GM18870 (cell line): ENCODE measurements at regions not wholly inside any gene's neighbourhood (a gene's known extent, or its start where the extent isn't known, plus 50 kb on each side); places are given as distances from the start of the nearest gene placed in this dataset.
A peak's percentile ranks its signal among the peaks of the same experiment; 100 is the strongest.
"Not testable (repeated sequence)": the region's sequence is repeated elsewhere in the genome, so short reads cannot be mapped to it uniquely, and the experiment has no call there.

Experiments used
- ATAC-seq: cut with Tn5 transposase; IDR thresholded peaks from one replicate; pipeline ENCODE4 v1.9.1; 2021; ENCODE audit warnings: moderate library complexity; ENCODE audit not compliant: unreplicated experiment

- ATAC-seq, result no peak
These were observed 931.9 kb upstream of the SLC39A10 start for GRCh38 chr2:194725169-194725568.

- ATAC-seq, result no peak
These were observed 933.6 kb upstream of the SLC39A10 start for GRCh38 chr2:194723446-194723845.

GRCh38 chr2:194721227-194721626 is 935.8 kb upstream of the SLC39A10 start:
- no peak for ATAC-seq

GRCh38 chr2:194720462-194720861 is 936.6 kb upstream of the SLC39A10 start:
- no peak for ATAC-seq

- no peak for ATAC-seq
These were observed 938.1 kb upstream of the SLC39A10 start for GRCh38 chr2:194718881-194719280.

- no peak for ATAC-seq
These were observed 942.5 kb upstream of the SLC39A10 start for GRCh38 chr2:194714541-194714940.

- ATAC-seq, result no peak
These were observed 947.2 kb upstream of the SLC39A10 start for GRCh38 chr2:194709840-194710239.

GRCh38 chr2:194706179-194706578 is 950.8 kb upstream of the SLC39A10 start:
- no peak for ATAC-seq

GRCh38 chr2:194705398-194705797 is 951.6 kb upstream of the SLC39A10 start:
- peak; percentile 65 for ATAC-seq

- no peak for ATAC-seq
These were observed 956.3 kb upstream of the SLC39A10 start for GRCh38 chr2:194700726-194701125.

- no peak for ATAC-seq
These were observed 956.9 kb upstream of the SLC39A10 start for GRCh38 chr2:194700116-194700515.

- no peak for ATAC-seq
These were observed 959.0 kb upstream of the SLC39A10 start for GRCh38 chr2:194698012-194698411.

- no peak for ATAC-seq
These were observed 959.6 kb upstream of the SLC39A10 start for GRCh38 chr2:194697439-194697838.

GRCh38 chr2:194696690-194697089 is 960.3 kb upstream of the SLC39A10 start:
- ATAC-seq, result no peak

- ATAC-seq, result no peak
These were observed 970.5 kb upstream of the SLC39A10 start for GRCh38 chr2:194686569-194686968.

- ATAC-seq, result no peak
These were observed 983.0 kb upstream of the SLC39A10 start for GRCh38 chr2:194674043-194674442.

GRCh38 chr2:194672994-194673393 is 984.0 kb upstream of the SLC39A10 start:
- no peak for ATAC-seq

GRCh38 chr2:194661431-194661830 is 995.6 kb upstream of the SLC39A10 start:
- no peak for ATAC-seq

- not testable (repeated sequence) for ATAC-seq
These were observed 1018.0 kb upstream of the SLC39A10 start for GRCh38 chr2:194639057-194639456.

GRCh38 chr2:194621945-194622344 is 1035.1 kb upstream of the SLC39A10 start:
- no peak for ATAC-seq

GRCh38 chr2:194619366-194619765 is 1037.7 kb upstream of the SLC39A10 start:
- ATAC-seq, result no peak

GRCh38 chr2:194618432-194618831 is 1038.6 kb upstream of the SLC39A10 start:
- no peak for ATAC-seq

- ATAC-seq, result peak; percentile 88
These were observed 1040.7 kb upstream of the SLC39A10 start for GRCh38 chr2:194616334-194616733.

GRCh38 chr2:194610297-194610696 is 1046.7 kb upstream of the SLC39A10 start:
- ATAC-seq, result no peak
